ENCODE measurements at regions not wholly inside any gene's neighbourhood (a gene's known extent, or its start where the extent isn't known, plus 50 kb on each side); places are given as distances from the start of the nearest gene placed in this dataset.

DNA sequence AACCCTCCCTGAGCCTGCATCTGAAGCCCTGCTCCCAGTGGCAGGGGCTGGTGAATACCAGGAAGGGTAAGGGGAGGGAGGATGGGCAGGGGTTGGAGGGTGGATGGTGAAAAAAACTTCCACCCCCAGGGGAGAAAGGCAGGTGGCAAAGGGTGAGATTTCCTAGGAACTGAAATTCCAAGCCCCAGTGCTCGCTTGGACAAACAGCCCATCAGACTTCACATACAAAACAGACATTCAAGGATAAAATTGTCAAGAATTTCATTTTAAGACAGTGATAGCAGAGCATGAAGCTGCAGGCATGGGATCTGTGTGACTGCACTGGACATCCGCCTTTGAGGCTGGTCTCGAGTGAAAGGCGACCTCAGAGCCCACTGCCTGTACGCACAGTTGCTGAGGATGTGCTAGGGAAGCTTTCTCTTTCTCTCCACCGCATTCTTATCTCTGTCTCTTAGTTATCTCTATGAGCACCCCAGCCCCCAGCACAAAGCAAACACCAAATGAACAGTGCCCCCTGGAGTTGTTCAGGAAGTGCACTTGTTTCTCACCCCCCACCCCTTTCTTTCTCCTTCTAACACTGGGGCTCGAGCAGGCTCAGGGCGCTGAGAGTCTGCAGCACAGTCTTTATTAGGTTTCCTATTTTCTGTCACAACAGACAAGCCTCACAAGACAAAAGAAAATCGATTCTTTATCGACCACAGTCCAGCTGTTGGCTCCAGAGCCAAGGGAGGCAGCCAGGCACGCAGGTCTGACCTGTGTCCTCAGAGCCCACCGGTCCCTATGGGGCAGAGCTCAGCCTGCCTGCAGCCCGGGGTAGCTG, 237.3 kb upstream of the NCAM1 start:
- no peak for DNase-seq

DNA sequence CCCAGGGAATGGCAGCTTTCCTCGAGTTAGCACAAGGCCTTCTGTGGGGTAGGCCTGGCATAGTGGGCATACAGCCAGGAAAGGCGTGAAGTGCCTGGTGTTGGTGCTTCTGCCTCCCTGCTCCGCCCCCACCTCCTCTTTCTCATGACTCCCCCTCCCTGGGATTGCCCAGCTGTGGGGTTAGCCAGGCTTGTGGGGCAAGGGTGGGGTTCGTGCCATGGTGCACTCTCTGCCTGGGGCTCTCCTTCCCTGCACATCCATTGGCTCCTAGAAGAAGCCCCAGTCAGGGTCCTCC, 236.8 kb upstream of the NCAM1 start:
- no peak for DNase-seq

- DNase-seq = no peak
These were observed 235.6 kb upstream of the NCAM1 start for GRCh38 chr11:112725636-112726035.

- no peak for DNase-seq
These were observed 233.8 kb upstream of the NCAM1 start for GRCh38 chr11:112727341-112727841.

- no peak for DNase-seq
These were observed 232.9 kb upstream of the NCAM1 start for GRCh38 chr11:112728288-112728687.

DNA sequence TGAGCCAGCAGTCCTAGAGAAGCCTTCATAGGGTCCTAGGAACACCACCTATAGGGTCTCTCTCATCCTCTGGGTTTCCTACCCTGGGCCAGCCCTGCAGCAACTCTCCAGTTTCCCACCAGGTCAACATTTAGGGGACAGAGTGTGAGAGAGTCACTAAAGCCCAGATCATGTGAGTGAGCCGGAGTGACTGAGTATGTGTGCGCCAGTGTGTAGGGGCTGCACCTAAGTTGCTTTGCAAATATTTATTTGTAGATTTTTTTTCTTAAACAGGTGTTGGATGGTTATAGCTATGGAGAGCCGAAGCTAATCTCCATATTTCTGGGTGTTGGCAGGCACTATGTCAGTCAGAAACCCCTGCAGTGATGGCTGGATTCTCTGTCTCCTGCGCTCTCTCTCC, 232.5 kb upstream of the NCAM1 start:
- DNase-seq = no peak

GRCh38 chr11:112730591-112730990, 230.6 kb upstream of the NCAM1 start:
- no peak for DNase-seq

DNA sequence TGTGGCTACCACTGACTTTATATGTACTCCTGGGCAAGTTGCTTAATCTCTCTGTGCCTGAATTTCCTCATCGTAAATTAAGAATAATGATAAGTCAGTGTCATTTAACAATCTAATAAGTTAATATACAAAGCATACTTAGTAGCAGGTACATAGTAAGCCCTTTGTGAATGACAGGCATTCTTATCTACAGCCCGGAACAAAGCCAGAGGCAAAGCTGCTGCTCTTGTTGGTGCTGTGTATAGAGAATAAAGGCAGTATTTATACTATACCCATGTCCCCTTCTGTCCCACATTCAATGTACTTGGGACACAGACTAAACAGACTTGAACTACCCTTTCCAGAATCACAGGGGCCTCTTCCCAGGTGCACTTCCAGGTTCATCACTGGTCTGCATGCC, 229.7 kb upstream of the NCAM1 start:
- DNase-seq = no peak

DNA sequence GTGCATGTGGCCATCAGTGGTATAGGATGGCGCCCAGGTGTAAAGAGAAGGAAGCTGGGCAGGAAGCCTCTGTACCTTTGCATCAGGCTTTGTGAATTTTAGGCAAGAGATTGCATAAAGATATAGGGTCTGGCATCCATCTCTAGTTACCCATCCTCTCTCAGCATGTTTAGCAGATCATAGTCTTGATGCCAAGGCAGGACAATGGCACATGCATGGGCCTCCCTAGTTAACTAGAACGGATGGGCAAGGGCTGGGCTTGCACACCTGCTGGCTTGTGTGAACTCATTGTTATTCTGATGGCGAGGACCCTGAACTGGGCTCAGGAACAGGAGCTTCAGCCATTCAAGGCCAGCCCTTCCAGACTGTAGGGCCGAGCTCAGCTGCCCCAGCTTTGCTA, 229.2 kb upstream of the NCAM1 start:
- DNase-seq = no peak

DNA sequence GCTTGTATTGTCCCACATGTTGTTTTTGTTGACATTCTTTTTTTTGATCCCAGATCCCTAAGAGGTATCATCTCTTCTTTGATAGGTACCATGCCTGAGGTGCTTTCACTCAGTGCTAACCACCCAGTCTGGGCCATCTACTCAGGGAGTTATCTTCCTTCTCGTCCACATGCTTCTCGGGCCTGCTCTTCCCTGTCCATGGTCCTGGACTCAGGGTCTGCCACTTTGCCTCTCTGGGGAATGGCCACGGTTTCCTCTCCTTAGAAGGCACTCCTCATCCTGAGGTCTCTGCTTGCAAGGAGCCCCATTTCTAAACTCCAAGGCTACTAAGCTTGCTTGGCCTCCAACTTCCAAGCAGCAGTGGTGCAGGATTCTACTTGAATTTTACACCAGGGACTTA, 227.0 kb upstream of the NCAM1 start:
- DNase-seq = no peak

DNA sequence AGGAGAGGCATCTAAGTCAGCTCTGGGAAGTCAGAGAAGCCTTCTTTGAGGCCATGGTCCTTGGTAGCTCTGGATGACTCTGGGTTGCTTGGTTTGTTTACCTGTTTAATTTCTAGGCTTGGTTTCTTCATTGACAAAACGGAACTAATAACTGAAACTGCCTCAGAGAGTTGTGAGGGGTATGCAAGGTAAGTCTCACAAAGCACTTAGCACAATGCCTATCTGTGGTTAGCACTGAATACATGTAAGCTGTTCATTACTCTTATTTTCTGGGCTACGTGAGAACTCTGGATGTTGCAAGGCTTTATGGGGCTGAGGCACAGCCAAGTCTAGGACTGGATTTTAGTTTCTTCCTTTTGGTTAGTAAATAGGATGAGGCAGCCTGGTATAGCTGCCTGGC, 225.8 kb upstream of the NCAM1 start:
- no peak for DNase-seq

GRCh38 chr11:112744041-112744440, 217.2 kb upstream of the NCAM1 start:
- DNase-seq = no peak

GRCh38 chr11:112745973-112746372, 215.2 kb upstream of the NCAM1 start:
- no peak for DNase-seq

GRCh38 chr11:112748252-112748651, 213.0 kb upstream of the NCAM1 start:
- no peak for DNase-seq

GRCh38 chr11:112748713-112749543, 212.3 kb upstream of the NCAM1 start:
- no peak for DNase-seq

DNA sequence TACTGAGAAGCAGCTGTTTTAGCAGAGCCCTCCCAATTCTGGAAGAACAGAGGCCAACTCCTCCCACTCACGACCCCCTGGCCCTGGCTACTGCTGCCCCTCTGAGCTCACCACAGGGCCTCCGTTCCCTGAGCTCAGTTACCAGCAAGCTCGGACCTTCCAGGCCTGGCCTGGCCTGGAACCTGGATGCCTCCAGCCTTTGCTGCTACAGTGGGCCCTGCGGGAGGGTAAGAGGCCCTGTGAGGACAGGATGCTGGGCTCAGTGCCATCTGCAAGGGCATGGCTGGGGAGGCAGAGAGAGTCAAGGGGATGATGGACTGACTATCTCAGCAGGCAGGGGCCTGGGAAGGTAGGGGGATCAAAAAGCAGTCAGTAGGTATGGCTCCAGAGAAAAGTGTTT, 209.9 kb upstream of the NCAM1 start:
- DNase-seq = no peak

DNA sequence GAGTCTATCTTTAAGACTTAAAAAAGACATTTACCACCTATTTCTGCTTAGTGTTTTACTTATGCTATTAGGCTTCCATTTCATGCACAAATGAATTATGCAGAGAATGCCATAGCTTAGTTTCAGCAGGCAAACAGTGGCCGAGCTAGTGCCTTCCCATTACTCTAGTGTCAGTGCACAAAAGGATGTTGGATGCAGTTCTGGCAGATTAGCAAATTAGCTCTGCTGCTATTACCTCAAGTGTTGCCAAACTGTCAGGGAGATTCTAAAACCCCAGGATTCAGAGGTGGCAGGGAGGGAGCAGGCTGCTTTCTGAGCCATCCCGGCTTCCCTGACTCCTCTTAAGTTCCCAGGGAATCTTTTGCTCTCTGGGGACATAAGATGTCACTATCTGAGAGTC, 209.4 kb upstream of the NCAM1 start:
- no peak for DNase-seq

- no peak for DNase-seq
These were observed 208.7 kb upstream of the NCAM1 start for GRCh38 chr11:112752563-112752962.

GRCh38 chr11:112753706-112754105, 207.5 kb upstream of the NCAM1 start:
- DNase-seq = no peak

DNA sequence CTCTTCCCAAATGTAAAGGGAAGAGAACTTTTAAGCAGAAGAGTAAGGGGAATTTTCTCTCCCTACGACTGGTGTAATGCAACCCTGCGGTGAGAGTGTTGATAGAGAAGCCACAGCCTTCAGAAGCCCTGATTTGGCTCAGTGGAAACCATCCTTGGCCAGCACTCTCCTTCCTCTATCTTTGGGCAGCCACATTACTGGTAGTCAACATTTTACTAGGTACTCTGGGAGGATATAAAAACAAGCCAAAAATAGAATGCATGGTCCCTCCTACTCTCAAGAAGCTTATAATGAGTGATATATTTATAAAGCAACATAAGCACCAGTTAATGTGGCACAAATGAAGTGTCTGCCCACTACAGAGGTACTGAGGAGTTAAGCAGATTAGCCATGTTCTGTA, 201.8 kb upstream of the NCAM1 start:
- no peak for DNase-seq

DNA sequence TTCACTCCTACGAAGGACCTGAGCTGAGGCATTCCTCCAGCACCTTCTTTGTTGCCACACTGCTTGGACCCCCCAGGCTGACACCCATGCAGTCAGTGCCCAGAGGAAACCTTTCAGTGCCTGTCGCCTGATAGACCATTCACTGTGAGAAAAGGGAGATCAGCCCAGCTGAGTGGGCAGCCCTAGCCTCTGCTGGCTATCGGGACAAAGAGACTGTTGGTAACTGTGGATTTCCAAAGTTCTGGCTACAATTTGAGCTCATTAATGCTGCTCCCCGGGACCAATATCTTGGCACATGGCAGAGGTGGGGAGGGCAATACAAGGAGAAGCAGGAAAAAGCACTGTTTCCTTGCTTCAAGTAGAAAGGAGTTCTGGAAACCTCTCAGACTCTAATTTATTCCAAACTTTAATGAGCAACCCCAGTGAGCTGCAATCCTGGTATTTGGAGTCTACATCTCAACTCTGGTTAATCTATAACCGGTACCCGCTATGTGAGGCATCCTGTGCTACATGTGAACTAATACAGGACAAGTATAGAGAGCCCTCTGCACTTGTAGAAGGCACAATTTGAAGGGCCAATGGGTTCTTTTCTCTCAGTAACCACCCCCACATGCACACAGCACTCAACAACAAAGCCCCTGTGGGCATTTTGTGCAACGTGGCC, 200.7 kb upstream of the NCAM1 start:
- DNase-seq = no peak

GRCh38 chr11:112761911-112762706, 199.1 kb upstream of the NCAM1 start:
- DNase-seq = no peak

DNA sequence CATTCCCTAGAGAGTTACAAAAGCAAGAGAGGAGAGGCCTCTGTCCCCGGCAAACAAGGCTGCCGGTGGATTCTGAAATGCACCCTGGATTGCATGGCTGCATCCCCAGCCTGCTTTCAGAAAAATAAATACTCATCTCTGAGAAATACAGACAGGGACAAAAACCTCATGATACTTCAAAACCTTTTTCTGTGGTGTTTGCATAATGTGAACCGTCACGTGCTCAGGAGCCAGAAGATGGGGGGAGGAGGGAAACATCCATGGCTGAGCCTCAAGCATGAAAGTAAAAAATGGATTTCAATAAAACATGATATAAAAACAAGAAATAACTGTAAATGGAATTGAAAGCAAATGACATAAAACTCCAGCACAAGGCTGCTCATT, 198.5 kb upstream of the NCAM1 start:
- DNase-seq = no peak
